ENCODE measurements at regions not wholly inside any gene's neighbourhood (a gene's known extent, or its start where the extent isn't known, plus 50 kb on each side); places are given as distances from the start of the nearest gene placed in this dataset.
"Not testable (repeated sequence)": the region's sequence is repeated elsewhere in the genome, so short reads cannot be mapped to it uniquely, and the experiment has no call there.

- DNase-seq, result no peak
- in situ Hi-C loops (cut with MboI; ENCODE audit: low pct_unique_long_range_greater_than_20kb, low sequenced_read_pairs), result no loop called here
Measured at GRCh38 chr2:52611759-52612158, 1155.8 kb upstream of the CHAC2 start.

- in situ Hi-C loops (cut with MboI; ENCODE audit: low pct_unique_long_range_greater_than_20kb, low sequenced_read_pairs), result no loop called here
- DNase-seq, result no peak
Measured at GRCh38 chr2:52608030-52608429, 1159.6 kb upstream of the CHAC2 start.

GRCh38 chr2:52597346-52597745, 1170.3 kb upstream of the CHAC2 start:
- in situ Hi-C loops (cut with MboI; ENCODE audit: low pct_unique_long_range_greater_than_20kb, low sequenced_read_pairs), result no loop called here

GRCh38 chr2:52594026-52594425, 1173.6 kb upstream of the CHAC2 start:
- in situ Hi-C loops (cut with MboI; ENCODE audit: low pct_unique_long_range_greater_than_20kb, low sequenced_read_pairs), result no loop called here
- no peak for DNase-seq

More at GRCh38 chr2:52597346-52597745, 1170.3 kb upstream of the CHAC2 start:
- no peak for DNase-seq

DNA sequence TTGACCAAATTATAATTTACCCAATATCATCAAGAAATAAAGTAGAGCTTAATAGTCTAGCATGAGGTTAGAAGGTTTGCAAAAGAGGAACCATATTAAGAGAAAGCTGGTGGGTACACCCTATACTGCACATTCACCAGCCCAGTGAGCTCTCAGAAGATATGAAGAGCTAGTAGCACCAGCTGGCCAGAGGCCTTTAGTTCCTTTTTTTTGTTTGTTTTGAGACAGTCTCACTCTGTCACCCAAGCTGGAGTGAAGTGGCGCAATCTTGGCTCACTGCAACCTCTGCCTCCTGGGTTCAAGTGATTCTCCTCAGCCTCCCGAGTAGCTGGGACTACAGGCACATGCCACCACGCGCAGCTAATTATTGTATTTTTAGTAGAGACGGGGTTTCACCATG, 1183.5 kb upstream of the CHAC2 start:
- DNase-seq, result peak; percentile 25
- in situ Hi-C loops (cut with MboI; ENCODE audit: low pct_unique_long_range_greater_than_20kb, low sequenced_read_pairs), result not testable (repeated sequence)

DNA sequence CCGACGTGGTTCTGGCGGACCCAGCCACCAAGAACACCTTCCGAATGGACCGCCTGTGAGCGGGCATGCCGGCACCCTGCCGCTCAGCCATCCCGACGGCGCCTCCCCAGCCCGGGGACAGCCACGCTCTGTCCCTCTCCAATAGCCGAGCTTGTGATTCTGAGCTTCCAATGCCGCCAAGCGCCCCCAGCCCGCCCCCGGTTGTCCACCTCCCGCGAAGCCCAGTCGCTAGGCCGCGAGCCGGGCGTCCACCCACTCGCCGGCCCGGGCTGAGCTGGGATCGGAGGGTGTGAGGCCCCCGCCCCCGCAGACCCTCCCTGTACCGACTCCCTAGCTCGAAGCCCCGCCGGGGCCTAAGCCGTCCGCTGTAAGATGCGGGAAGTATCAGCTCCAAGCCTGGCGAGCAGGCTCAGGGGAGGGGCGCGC, 1195.1 kb upstream of the CHAC2 start:
- DNase-seq, result no peak
- in situ Hi-C loops (cut with MboI; ENCODE audit: low pct_unique_long_range_greater_than_20kb, low sequenced_read_pairs), result no loop called here

GRCh38 chr2:52571380-52572347, 1195.9 kb upstream of the CHAC2 start:
- in situ Hi-C loops (cut with MboI; ENCODE audit: low pct_unique_long_range_greater_than_20kb, low sequenced_read_pairs), result no loop called here
- DNase-seq, result no peak

DNA sequence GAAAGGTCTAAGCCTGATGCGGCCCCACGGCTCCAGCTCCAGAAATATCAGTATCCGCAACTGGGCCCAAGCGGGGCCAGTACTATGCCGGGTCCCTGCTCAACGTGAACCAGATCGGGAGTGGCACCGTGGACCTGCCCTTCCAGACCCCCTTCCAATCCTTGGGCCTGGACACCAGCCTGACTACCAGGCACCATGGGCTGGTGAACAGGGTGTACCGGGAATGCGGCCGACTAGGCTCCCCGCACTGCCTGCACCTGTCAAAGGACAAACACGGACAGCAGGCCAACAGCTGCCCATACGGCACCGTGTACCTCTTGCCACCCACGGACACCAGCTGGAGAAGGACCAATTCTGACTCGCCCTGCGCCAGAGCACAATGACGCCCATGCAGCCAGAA, 1196.9 kb upstream of the CHAC2 start:
- in situ Hi-C loops (cut with MboI; ENCODE audit: low pct_unique_long_range_greater_than_20kb, low sequenced_read_pairs), result no loop called here
- no peak for DNase-seq

DNA sequence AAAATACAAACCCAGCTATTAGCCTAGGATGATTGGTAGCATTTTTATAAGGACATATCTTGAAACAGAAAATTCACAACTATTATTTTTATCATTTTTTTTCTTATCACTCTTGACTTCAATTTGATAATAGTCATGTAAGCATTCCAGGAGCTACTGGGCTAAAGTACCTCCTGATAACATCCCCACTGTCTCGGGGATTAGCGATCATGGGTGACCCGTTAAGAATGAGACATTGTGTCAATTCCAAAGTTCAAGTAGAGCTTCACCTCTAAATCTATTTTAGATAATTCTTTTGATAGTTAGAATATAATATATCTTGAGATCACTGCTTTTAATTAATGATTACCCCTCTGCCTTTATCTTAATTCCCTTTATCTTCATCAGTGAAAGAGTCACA, 1204.5 kb upstream of the CHAC2 start:
- no peak for DNase-seq
- in situ Hi-C loops (cut with MboI; ENCODE audit: low pct_unique_long_range_greater_than_20kb, low sequenced_read_pairs), result no loop called here

- DNase-seq, result no peak
- in situ Hi-C loops (cut with MboI; ENCODE audit: low pct_unique_long_range_greater_than_20kb, low sequenced_read_pairs), result no loop called here
Measured at GRCh38 chr2:52558265-52558664, 1209.3 kb upstream of the CHAC2 start.

DNA sequence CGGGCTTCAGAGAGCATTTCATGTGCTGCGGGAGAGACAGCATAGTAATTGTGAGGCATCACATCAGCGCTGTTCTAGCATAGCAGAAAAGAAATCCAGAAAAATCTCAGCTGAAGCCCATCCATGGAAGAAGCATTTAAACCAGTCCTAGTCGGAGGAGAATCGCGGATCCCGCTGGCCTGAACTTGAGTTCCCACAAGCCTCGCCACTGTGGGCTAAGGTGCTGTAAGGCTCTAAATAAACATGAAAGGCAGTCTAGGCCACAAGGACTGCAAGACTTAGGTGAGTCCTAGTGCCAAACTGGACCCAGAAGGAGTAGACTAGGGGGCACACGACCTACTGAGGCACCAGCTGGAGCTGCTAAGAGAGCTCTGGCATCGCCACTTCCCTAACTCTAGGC, 1225.3 kb upstream of the CHAC2 start:
- in situ Hi-C loops (cut with MboI; ENCODE audit: low pct_unique_long_range_greater_than_20kb, low sequenced_read_pairs), result no loop called here

GRCh38 chr2:52539026-52539970, 1228.3 kb upstream of the CHAC2 start:
- in situ Hi-C loops (cut with MboI; ENCODE audit: low pct_unique_long_range_greater_than_20kb, low sequenced_read_pairs), result no loop called here
- DNase-seq, result no peak

More for the DNA sequence above, 1225.3 kb upstream of the CHAC2 start:
- no peak for DNase-seq

DNA sequence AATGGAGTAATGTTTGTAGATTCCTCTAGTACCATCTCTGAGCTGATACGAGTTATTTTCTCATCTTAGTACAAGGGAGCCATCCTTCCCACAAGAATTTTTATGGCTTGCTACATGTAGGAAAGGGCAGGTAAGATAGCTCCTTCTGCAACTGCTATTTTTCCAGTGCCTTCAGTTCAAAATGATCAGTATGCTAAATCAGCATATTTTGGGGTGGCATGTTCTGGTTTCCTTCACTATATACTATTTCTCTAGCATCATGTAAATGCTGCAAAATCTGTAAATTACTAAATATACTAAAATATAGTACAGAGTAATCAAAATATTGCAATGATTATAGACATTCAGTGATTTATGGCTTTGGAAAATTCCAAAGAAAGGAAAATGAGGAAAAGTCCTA, 1230.0 kb upstream of the CHAC2 start:
- no peak for DNase-seq
- in situ Hi-C loops (cut with MboI; ENCODE audit: low pct_unique_long_range_greater_than_20kb, low sequenced_read_pairs), result no loop called here

DNA sequence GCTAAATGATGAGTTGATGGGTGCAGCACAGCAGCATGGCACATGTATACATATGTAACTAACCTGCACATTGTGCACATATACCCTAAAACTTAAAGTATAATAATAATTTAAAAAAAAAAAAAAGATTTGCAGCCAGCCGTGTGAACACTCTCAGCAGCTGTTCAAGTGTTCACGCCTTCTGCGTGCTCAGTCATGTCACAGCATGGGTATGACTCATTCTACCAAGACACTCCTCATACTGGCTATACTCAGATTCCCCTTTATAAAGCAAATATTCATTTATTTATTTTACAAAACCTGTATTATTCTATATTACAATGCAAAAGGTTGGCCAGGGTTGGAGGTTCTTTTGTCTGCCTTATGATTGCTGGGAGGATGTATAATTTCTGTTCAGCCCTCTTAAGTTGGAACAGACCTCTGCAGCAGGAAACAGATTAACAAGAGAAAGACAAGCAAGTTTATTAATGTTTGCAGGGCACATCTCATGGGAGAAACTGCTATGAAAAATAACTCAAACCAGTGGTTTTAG, 1230.6 kb upstream of the CHAC2 start:
- DNase-seq, result no peak
- in situ Hi-C loops (cut with MboI; ENCODE audit: low pct_unique_long_range_greater_than_20kb, low sequenced_read_pairs), result no loop called here

- DNase-seq, result no peak
- in situ Hi-C loops (cut with MboI; ENCODE audit: low pct_unique_long_range_greater_than_20kb, low sequenced_read_pairs), result no loop called here
Measured at GRCh38 chr2:52532956-52533355, 1234.6 kb upstream of the CHAC2 start.

GRCh38 chr2:52526735-52527134, 1240.9 kb upstream of the CHAC2 start:
- no peak for DNase-seq
- in situ Hi-C loops (cut with MboI; ENCODE audit: low pct_unique_long_range_greater_than_20kb, low sequenced_read_pairs), result no loop called here

- no peak for DNase-seq
- in situ Hi-C loops (cut with MboI; ENCODE audit: low pct_unique_long_range_greater_than_20kb, low sequenced_read_pairs), result no loop called here
Measured at GRCh38 chr2:52520644-52521043, 1247.0 kb upstream of the CHAC2 start.

- in situ Hi-C loops (cut with MboI; ENCODE audit: low pct_unique_long_range_greater_than_20kb, low sequenced_read_pairs), result no loop called here
- no peak for DNase-seq
Measured at GRCh38 chr2:52518678-52519077, 1248.9 kb upstream of the CHAC2 start.

GRCh38 chr2:52512760-52513159, 1254.8 kb upstream of the CHAC2 start:
- no peak for DNase-seq
- in situ Hi-C loops (cut with MboI; ENCODE audit: low pct_unique_long_range_greater_than_20kb, low sequenced_read_pairs), result no loop called here

- in situ Hi-C loops (cut with MboI; ENCODE audit: low pct_unique_long_range_greater_than_20kb, low sequenced_read_pairs), result no loop called here
- no peak for DNase-seq
Measured at GRCh38 chr2:52510432-52510831, 1257.2 kb upstream of the CHAC2 start.
